ENCODE measurements at regions not wholly inside any gene's neighbourhood (a gene's known extent, or its start where the extent isn't known, plus 50 kb on each side); places are given as distances from the start of the nearest gene placed in this dataset.
A peak's percentile ranks its signal among the peaks of the same experiment; 100 is the strongest.

- no CpG with 5 or more reads among the region's 4 CpGs for WGBS (ENCODE audit: insufficient coverage, low coverage, low lambda C conversion rate, missing lambda C conversion rate)
- Histone ChIP-seq H3K27ac (no peak overlapping the region), H3K27me3 (no peaks in the 10 kb centered on the region), H3K36me3 (no peaks in the 10 kb centered on the region), H3K9me3 (no peaks in the 10 kb centered on the region), H3K4me1 (no peaks in the 10 kb centered on the region), H3K4me3 (no peak overlapping the region)
- intact Hi-C loops (cut with DNase I), result no loop called here
- TF ChIP-seq CTCF (IDR thresholded peaks at IDR 0.05) (no peak), POLR2A (IDR thresholded peaks at IDR 0.05) (no peak)
- DNase-seq (no peak), ATAC-seq (peak in 1 of 4 donors; percentile 12)
Observed at GRCh38 chr7:79524048-79524447, 70.6 kb upstream of the MAGI2 start.

GRCh38 chr7:79523436-79523835, 70.0 kb upstream of the MAGI2 start:
- H3K27me3 ChIP-seq, result no peaks in the 10 kb centered on the region
- no peaks in the 10 kb centered on the region for H3K4me1 ChIP-seq
- no peaks in the 10 kb centered on the region for H3K9me3 ChIP-seq
- intact Hi-C loops (cut with DNase I), result no loop called here
- ATAC-seq, result no peak
- WGBS (ENCODE audit: insufficient coverage, low coverage, low lambda C conversion rate, missing lambda C conversion rate), result 71% methylated on average over 1 of the region's 1 CpG
- TF ChIP-seq CTCF (IDR thresholded peaks at IDR 0.05), result no peak
- no peak for TF ChIP-seq POLR2A (IDR thresholded peaks at IDR 0.05)
- no peaks in the 10 kb centered on the region for H3K36me3 ChIP-seq
- no peak overlapping the region for H3K27ac ChIP-seq
- no peak overlapping the region for H3K4me3 ChIP-seq
- DNase-seq, result no peak

- WGBS (ENCODE audit: insufficient coverage, low coverage, low lambda C conversion rate, missing lambda C conversion rate), result 80% methylated on average over 1 of the region's 1 CpG
- H3K4me3 ChIP-seq, result no peak overlapping the region
- ATAC-seq, result no peak
Observed at GRCh38 chr7:79520543-79520942, 67.1 kb upstream of the MAGI2 start.

GRCh38 chr7:79515358-79515757, 61.9 kb upstream of the MAGI2 start:
- Histone ChIP-seq H3K4me1 (no peaks in the 10 kb centered on the region), H3K4me3 (no peak overlapping the region), H3K27ac (no peak overlapping the region), H3K36me3 (no peaks in the 10 kb centered on the region), H3K27me3 (no peaks in the 10 kb centered on the region), H3K9me3 (no peaks in the 10 kb centered on the region)
- WGBS (ENCODE audit: insufficient coverage, low coverage, low lambda C conversion rate, missing lambda C conversion rate), result 62% methylated on average over 3 of the region's 3 CpGs
- intact Hi-C loops (cut with DNase I), result no loop called here
- DNase-seq (no peak), ATAC-seq (no peak)
- TF ChIP-seq POLR2A (IDR thresholded peaks at IDR 0.05) (no peak), CTCF (IDR thresholded peaks at IDR 0.05) (no peak)

More at GRCh38 chr7:79520543-79520942, 67.1 kb upstream of the MAGI2 start:
- Histone ChIP-seq H3K9me3 (no peaks in the 10 kb centered on the region), H3K4me1 (no peaks in the 10 kb centered on the region), H3K27ac (no peak overlapping the region), H3K27me3 (no peaks in the 10 kb centered on the region), H3K36me3 (no peaks in the 10 kb centered on the region)
- intact Hi-C loops (cut with DNase I), result no loop called here
- TF ChIP-seq CTCF (IDR thresholded peaks at IDR 0.05) (no peak), POLR2A (IDR thresholded peaks at IDR 0.05) (no peak)
- no peak for DNase-seq

GRCh38 chr7:79513261-79513660, 59.8 kb upstream of the MAGI2 start:
- H3K4me3 ChIP-seq, result no peak overlapping the region
- ATAC-seq (no peak), DNase-seq (no peak)
- no peaks in the 10 kb centered on the region for H3K4me1 ChIP-seq
- no peaks in the 10 kb centered on the region for H3K27me3 ChIP-seq
- 63% methylated on average over 2 of the region's 2 CpGs for WGBS (ENCODE audit: insufficient coverage, low coverage, low lambda C conversion rate, missing lambda C conversion rate)
- intact Hi-C loops (cut with DNase I), result no loop called here
- no peaks in the 10 kb centered on the region for H3K9me3 ChIP-seq
- no peaks in the 10 kb centered on the region for H3K36me3 ChIP-seq
- TF ChIP-seq CTCF (IDR thresholded peaks at IDR 0.05), result no peak
- no peak for TF ChIP-seq POLR2A (IDR thresholded peaks at IDR 0.05)
- no peak overlapping the region for H3K27ac ChIP-seq

Data from right lobe of liver (tissue), 6 donors.